GM12864 (cell line): ENCODE measurements at regions not wholly inside any gene's neighbourhood (a gene's known extent, or its start where the extent isn't known, plus 50 kb on each side); places are given as distances from the start of the nearest gene placed in this dataset.

ENCODE experiments used
- DNase-seq: peaks from one replicate; pipeline ENCODE4 v3.0.0-alpha.2; 2011; ENCODE audit warnings: low read depth
- H3K4me3 ChIP-seq: 2 replicates; pipeline ENCODE4 v1.5.1; 2011; ENCODE audit warnings: mild to moderate bottlenecking, low read depth, low read length, control low read depth
- CTCF ChIP-seq: IDR thresholded peaks from 2 replicates; pipeline ENCODE4 v1.5.1; 2011; ENCODE audit warnings: low read depth, mild to moderate bottlenecking, moderate library complexity, low read length, control low read depth, inconsistent platforms; ENCODE audit errors: missing control alignments

GRCh38 chr3:152574461-152575079, 260.4 kb upstream of the P2RY1 start:
- TF ChIP-seq CTCF: peak; percentile 53
- DNase-seq: no peak
- no peak overlapping the region for H3K4me3 ChIP-seq

GRCh38 chr3:152578769-152579168, 256.2 kb upstream of the P2RY1 start:
- TF ChIP-seq CTCF: no peak
- H3K4me3 ChIP-seq: no peak overlapping the region
- DNase-seq: no peak

GRCh38 chr3:152581951-152582350, 253.0 kb upstream of the P2RY1 start:
- DNase-seq: no peak
- no peak overlapping the region for H3K4me3 ChIP-seq
- TF ChIP-seq CTCF: no peak

- no peak for DNase-seq
- H3K4me3 ChIP-seq: no peak overlapping the region
- TF ChIP-seq CTCF: no peak
Measured at GRCh38 chr3:152583963-152584362, 251.0 kb upstream of the P2RY1 start.

DNA sequence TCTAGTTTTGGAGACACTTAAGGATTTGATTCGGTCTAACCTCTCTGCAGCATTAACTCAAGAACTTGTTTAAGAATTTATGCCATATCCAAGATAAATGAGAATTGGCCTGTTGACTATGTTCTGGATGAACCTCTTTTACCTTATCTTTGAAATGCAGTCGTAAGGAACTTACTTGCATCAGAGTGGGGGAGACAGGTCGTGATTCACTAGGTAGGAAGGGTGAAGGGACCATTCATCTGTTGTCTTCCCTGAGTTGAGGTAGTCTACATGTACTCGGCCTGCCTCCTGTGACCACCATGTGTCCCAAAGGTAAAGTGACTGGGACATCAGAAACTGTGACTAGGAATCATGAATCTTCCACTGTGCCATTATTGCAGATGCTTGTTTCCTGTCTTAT, 248.0 kb upstream of the P2RY1 start:
- no peak overlapping the region for H3K4me3 ChIP-seq
- no peak for TF ChIP-seq CTCF
- no peak for DNase-seq

DNA sequence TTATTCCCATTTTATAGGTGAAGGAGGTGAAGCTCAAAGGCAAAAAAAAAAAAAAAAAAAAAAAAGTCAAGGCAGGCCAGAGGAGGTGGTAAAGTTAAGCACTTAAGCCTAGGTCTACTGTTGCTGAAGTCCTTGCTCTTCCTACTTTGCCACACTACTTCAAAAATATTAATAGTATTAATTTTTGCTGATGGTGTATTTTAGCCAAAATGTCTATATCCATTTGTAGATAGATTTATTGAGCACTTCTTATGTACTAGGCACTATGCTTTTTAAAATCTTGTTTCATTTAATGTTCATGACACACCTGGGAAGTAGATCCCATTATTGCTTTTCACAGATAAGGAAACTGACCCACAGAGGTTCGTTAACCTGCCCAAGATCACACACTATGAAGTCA, 247.1 kb upstream of the P2RY1 start:
- DNase-seq: no peak
- no peak for TF ChIP-seq CTCF
- no peak overlapping the region for H3K4me3 ChIP-seq

DNA sequence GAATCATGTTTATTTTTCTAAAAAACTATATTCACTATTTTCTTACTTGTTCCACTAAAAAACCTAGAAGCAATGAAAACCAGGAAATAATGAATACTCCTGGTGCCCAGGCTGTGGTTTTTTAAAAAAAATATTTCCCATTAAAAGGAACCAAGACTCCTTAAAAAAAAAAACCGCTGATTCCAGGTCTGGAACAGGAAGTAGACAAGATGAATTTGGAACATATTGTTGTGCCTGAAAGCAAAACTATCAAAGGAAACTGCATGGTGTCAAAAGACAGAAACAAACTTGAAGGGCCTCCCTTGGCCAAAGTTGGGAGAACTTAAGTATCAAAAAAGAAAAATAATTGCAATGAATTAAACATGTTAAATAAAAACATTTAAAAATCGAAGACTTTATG, 245.3 kb upstream of the P2RY1 start:
- H3K4me3 ChIP-seq: no peak overlapping the region
- TF ChIP-seq CTCF: no peak
- DNase-seq: no peak
